K562 (cell line): ENCODE measurements at regions not wholly inside any gene's neighbourhood (a gene's known extent, or its start where the extent isn't known, plus 50 kb on each side); places are given as distances from the start of the nearest gene placed in this dataset.

Experiments used
- ATAC-seq: fragments of 200-7000 bp; cut with Tn5 transposase; 3 replicates; pipeline ENCODE4 v1.9.1; 2020; ENCODE audit warnings: moderate library complexity
- BruUV-seq: library from RNA; stranded (reverse); fragments of 400-500 nt; replicated peaks from 2 replicates; lab custom pipeline; 2021; lab: Mats Ljungman, UMichigan
- CTCF ChIA-PET: fragments of 300-600 bp; formaldehyde crosslinking; extraction: SDS; loops from one replicate; lab custom pipeline; 2021; ENCODE audit warnings: low intra/inter-chr PET ratio; lab: Yijun Ruan, JAX
- POLR2A ChIA-PET: fragments of 300-600, 350-650 bp; sonication (Branson Sonifier 250); formaldehyde crosslinking; extraction: SDS; loops from one replicate; lab custom pipeline; 2021; ENCODE audit warnings: antibody characterized with exemption, inconsistent platforms; lab: Yijun Ruan, JAX
- DNase-seq, 4 experiments: peaks; one replicate each; pipeline versions ENCODE4 v3.0.0 to v3.0.0-alpha.2; 2011 to 2018; ENCODE audit warnings: low spot score in 3 of 4, mixed read lengths in 3 of 4; ENCODE audit errors: extremely low read depth in 1 of 4
- FAIRE-seq: peaks from 2 replicates; lab custom pipeline; 2011; peaks lifted over from hg19 to GRCh38; lab: Jason Lieb, UNC
- H2AFZ ChIP-seq: 2 replicates; pipeline ENCODE4 v1.6.0; 2011; ENCODE audit warnings: low read depth, low read length, control low read depth, inconsistent platforms
- H3K27ac ChIP-seq: fragments of 200-600 bp; 3 replicates; pipeline ENCODE4 v1.8.0; 2011; ENCODE audit warnings: low read depth, mild to moderate bottlenecking, control low read depth, inconsistent platforms, low read length, moderate library complexity, mixed read lengths; ENCODE audit errors: extremely low read depth
- H3K27me3 ChIP-seq, 2 experiments: fragments of 300-600 bp in 1 of 2; 2 replicates in 1 of 2; 3 replicates in 1 of 2; pipeline versions ENCODE4 v1.6.0 to v1.8.0; 2011; ENCODE audit warnings: inconsistent platforms in 2 of 2, low read length in 2 of 2, mild to moderate bottlenecking in 1 of 2, mixed read lengths in 1 of 2, moderate library complexity in 1 of 2; ENCODE audit not compliant: control insufficient read depth in 2 of 2, insufficient read depth in 2 of 2
- H3K36me3 ChIP-seq: fragments of 300-600 bp; 3 replicates; pipeline ENCODE4 v1.8.0; 2011; ENCODE audit warnings: mild to moderate bottlenecking, low read length, inconsistent platforms; ENCODE audit not compliant: control insufficient read depth, insufficient read depth
- H3K4me1 ChIP-seq, 2 experiments: fragments of 200-600 bp in 1 of 2; replicated peaks in 1 of 2; 2 replicates in 1 of 2; 3 replicates in 1 of 2; pipeline versions ENCODE4 v1.5.1 to v1.8.0; 2011; ENCODE audit warnings: inconsistent platforms in 2 of 2, low read length in 2 of 2, mild to moderate bottlenecking in 1 of 2, mixed read lengths in 1 of 2, moderate library complexity in 1 of 2; ENCODE audit not compliant: control insufficient read depth in 2 of 2, insufficient read depth in 2 of 2
- H3K4me2 ChIP-seq: 2 replicates; pipeline ENCODE4 v1.6.1; 2011; ENCODE audit warnings: low read length, control low read depth, inconsistent platforms, mixed read lengths; ENCODE audit not compliant: insufficient read depth
- H3K4me3 ChIP-seq: fragments of 200-600 bp; sonication (generic), shearing (Covaris generic); 2 replicates; pipeline ENCODE4 v1.5.1; 2016; ENCODE audit warnings: control low read depth, inconsistent platforms
- H3K79me2 ChIP-seq: fragments of 200-600 bp; 3 replicates; pipeline ENCODE4 v1.8.0; 2011; ENCODE audit warnings: low read length, inconsistent platforms; ENCODE audit not compliant: control insufficient read depth, insufficient read depth
- H3K9ac ChIP-seq, 2 experiments: 2 replicates each; pipeline versions ENCODE4 v1.6.0 to v1.6.1; 2011; ENCODE audit warnings: low read depth in 2 of 2, low read length in 2 of 2, control low read depth in 1 of 2, inconsistent platforms in 1 of 2, mild to moderate bottlenecking in 1 of 2, mixed read lengths in 1 of 2; ENCODE audit not compliant: insufficient read depth in 1 of 2
- H3K9me1 ChIP-seq: one replicate; pipeline ENCODE4 v1.6.0; 2011; ENCODE audit warnings: inconsistent platforms, mild to moderate bottlenecking, low read length, moderate library complexity; ENCODE audit not compliant: control insufficient read depth, insufficient read depth
- H3K9me3 ChIP-seq: replicated peaks from 2 replicates; pipeline ENCODE4 v1.5.1; 2011; ENCODE audit warnings: low read depth, low read length, inconsistent platforms; ENCODE audit not compliant: control insufficient read depth, insufficient read depth
- H4K20me1 ChIP-seq: replicated peaks from 2 replicates; pipeline ENCODE4 v1.6.1; 2011; ENCODE audit warnings: low read length, inconsistent platforms, mixed read lengths; ENCODE audit not compliant: control insufficient read depth, insufficient read depth
- SIN3B ChIP-seq: fragments of 450-650 bp; IDR thresholded peaks from 2 replicates; pipeline ENCODE4 v1.6.1; 2017; ENCODE audit warnings: low read depth, mild to moderate bottlenecking, moderate library complexity
- ZBTB11 ChIP-seq, 3 experiments: fragments of 200-800 bp in 1 of 3; fragments of 250-450 bp in 1 of 3; fragments of 450-650 bp in 1 of 3; sonication (Bioruptor Pico) in 1 of 3; sonication (Bioruptor generic) in 1 of 3; formaldehyde crosslinking in 1 of 3; IDR thresholded peaks; 2 replicates each; pipeline versions ENCODE4 v1.6.1 to v1.8.0; 2016 to 2022; ENCODE audit warnings: mild to moderate bottlenecking in 2 of 3, missing genetic modification characterization in 2 of 3, missing compliant biosample characterization in 1 of 3, moderate library complexity in 1 of 3
- WGBS: fragments of 100-300 bp; shearing (Covaris generic); methylation state at CpG from one replicate; pipeline ENCODE4 v1.1.6; 2016; ENCODE audit warnings: low coverage, mixed read lengths; ENCODE audit not compliant: insufficient coverage; ENCODE audit errors: missing lambda C conversion rate; 5-methylcytosine and 5-hydroxymethylcytosine counted together
- in situ Hi-C: fragments of 300-500 bp; cut with MboI; formaldehyde crosslinking; loops from 4 replicates; pipeline ENCODE4 v1.15.0; 2018; ENCODE audit warnings: inconsistent platforms, mixed read lengths
- intact Hi-C: fragments of 100-400 bp; cut with micrococcal nuclease; formaldehyde crosslinking; loops from 2 replicates; pipeline ENCODE4 v1.14.2; 2022
- TF ChIP-seq, protein P1 (sequence below): fragments of 450-650 bp; formaldehyde crosslinking; IDR thresholded peaks from 2 replicates; pipeline ENCODE4 v1.4.0; 2020; ENCODE audit warnings: mild to moderate bottlenecking, mixed read lengths

GRCh38 chr1:106613861-106614260 lies 442.6 kb upstream of the PRMT6 start:
- FAIRE-seq (no peak), ATAC-seq (no peak), DNase-seq (no peak)
- 0% methylated on average over 5 of the region's 5 CpGs for WGBS
- Histone ChIP-seq H3K4me2 (no peak overlapping the region), H3K9me3 (no peaks in the 10 kb centered on the region), H3K27me3 (no peaks in the 10 kb centered on the region), H2AFZ (no peak overlapping the region), H3K27ac (no peak overlapping the region), H3K9ac (no peak overlapping the region), H3K4me3 (no peak overlapping the region), H3K79me2 (no peaks in the 10 kb centered on the region), H3K9me1 (no peaks in the 10 kb centered on the region), H4K20me1 (no peaks in the 10 kb centered on the region), H3K4me1 (no peaks in the 10 kb centered on the region), H3K36me3 (no peaks in the 10 kb centered on the region)
- in situ Hi-C loops: no loop called here
- ChIA-PET POLR2A (interaction anchor here (0.6 kb wide), 1 partner anchor 275 kb away, joined by 4 read pairs; no protein-coding TSS in a partner anchor), CTCF (no interaction called here)
- BruUV-seq: no TSS peak
- intact Hi-C loops: no loop called here
- TF ChIP-seq, protein P1, sequence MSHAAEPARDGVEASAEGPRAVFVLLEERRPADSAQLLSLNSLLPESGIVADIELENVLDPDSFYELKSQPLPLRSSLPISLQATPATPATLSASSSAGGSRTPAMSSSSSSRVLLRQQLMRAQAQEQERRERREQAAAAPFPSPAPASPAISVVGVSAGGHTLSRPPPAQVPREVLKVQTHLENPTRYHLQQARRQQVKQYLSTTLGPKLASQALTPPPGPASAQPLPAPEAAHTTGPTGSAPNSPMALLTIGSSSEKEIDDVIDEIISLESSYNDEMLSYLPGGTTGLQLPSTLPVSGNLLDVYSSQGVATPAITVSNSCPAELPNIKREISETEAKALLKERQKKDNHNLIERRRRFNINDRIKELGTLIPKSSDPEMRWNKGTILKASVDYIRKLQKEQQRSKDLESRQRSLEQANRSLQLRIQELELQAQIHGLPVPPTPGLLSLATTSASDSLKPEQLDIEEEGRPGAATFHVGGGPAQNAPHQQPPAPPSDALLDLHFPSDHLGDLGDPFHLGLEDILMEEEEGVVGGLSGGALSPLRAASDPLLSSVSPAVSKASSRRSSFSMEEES (CRISPR knock-in tag): peak; percentile 72
- TF ChIP-seq ZBTB11 (CRISPR knock-in tag; IDR thresholded peaks at IDR 0.05) (peak in 1 of 3 experiments; percentile 77; a peak in 1 of 6 replicates), SIN3B (no peak)
